ENCODE measurements at regions not wholly inside any gene's neighbourhood (a gene's known extent, or its start where the extent isn't known, plus 50 kb on each side); places are given as distances from the start of the nearest gene placed in this dataset.

DNA sequence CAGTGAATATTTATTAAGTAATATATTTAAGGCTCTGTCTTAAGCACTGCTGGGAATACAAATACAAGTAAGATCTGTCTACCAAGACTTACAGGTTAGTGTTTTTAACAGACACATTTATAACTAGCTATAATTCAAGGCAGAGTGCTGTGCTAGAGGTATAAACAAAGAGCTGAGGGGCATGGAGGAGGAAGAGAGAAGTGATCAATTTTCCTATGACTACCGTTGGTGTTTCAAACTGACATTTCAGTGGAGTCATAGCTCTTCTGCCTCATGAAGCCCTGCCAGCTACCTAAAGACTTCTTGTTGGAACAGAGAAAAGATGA, 79.9 kb downstream of the CYB561 start:
- no peak overlapping the region for H3K9ac ChIP-seq (ENCODE audit: low read length)
- H3K4me2 ChIP-seq (ENCODE audit: low read length), result no peak overlapping the region
- no peaks in the 10 kb centered on the region for H3K27me3 ChIP-seq (ENCODE audit: low read length)
- no peaks in the 10 kb centered on the region for H3F3A ChIP-seq (ENCODE audit: low read length, unreplicated experiment)
- H4K20me1 ChIP-seq (ENCODE audit: low read length), result no peaks in the 10 kb centered on the region
- intact Hi-C loops (cut with micrococcal nuclease), result no loop called here
- ChIA-PET POLR2A (ENCODE audit: unreplicated experiment) (no interaction called here), CTCF (no interaction called here)
- TF ChIP-seq, protein P1, sequence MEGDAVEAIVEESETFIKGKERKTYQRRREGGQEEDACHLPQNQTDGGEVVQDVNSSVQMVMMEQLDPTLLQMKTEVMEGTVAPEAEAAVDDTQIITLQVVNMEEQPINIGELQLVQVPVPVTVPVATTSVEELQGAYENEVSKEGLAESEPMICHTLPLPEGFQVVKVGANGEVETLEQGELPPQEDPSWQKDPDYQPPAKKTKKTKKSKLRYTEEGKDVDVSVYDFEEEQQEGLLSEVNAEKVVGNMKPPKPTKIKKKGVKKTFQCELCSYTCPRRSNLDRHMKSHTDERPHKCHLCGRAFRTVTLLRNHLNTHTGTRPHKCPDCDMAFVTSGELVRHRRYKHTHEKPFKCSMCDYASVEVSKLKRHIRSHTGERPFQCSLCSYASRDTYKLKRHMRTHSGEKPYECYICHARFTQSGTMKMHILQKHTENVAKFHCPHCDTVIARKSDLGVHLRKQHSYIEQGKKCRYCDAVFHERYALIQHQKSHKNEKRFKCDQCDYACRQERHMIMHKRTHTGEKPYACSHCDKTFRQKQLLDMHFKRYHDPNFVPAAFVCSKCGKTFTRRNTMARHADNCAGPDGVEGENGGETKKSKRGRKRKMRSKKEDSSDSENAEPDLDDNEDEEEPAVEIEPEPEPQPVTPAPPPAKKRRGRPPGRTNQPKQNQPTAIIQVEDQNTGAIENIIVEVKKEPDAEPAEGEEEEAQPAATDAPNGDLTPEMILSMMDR (conservative IDR thresholded peaks at IDR 0.05; ENCODE audit: low read depth, low read length), result no peak
- TF ChIP-seq EZH2 (IDR thresholded peaks at IDR 0.05; ENCODE audit: low read length, unreplicated experiment) (no peak), EZH2phosphoT487 (IDR thresholded peaks at IDR 0.05; ENCODE audit: borderline replicate concordance, low read length) (no peak)
- H3K9me2 ChIP-seq (replicated peaks; ENCODE audit: low read length), result no peaks in the 10 kb centered on the region
- no peak overlapping the region for H2AFZ ChIP-seq (ENCODE audit: low read length)
- ATAC-seq, result no peak
- H3K36me3 ChIP-seq (ENCODE audit: low read depth, low read length), result 0 out of 2 replicates have a peak, but pooled peaks cover 3% of the 10 kb centered on the region
- no peaks in the 10 kb centered on the region for H3K4me1 ChIP-seq (ENCODE audit: insufficient read depth, low read length)
- no peak for DNase-seq
- no peak overlapping the region for H3K27ac ChIP-seq (ENCODE audit: low read length)
- no peaks in the 10 kb centered on the region for H3K9me3 ChIP-seq (ENCODE audit: low read length)
- no TSS peak for BruUV-seq (replicated peaks)
- no peaks in the 10 kb centered on the region for H3K79me2 ChIP-seq (ENCODE audit: low read length)
- H3K4me3 ChIP-seq (ENCODE audit: low read length), result no peak overlapping the region

DNA sequence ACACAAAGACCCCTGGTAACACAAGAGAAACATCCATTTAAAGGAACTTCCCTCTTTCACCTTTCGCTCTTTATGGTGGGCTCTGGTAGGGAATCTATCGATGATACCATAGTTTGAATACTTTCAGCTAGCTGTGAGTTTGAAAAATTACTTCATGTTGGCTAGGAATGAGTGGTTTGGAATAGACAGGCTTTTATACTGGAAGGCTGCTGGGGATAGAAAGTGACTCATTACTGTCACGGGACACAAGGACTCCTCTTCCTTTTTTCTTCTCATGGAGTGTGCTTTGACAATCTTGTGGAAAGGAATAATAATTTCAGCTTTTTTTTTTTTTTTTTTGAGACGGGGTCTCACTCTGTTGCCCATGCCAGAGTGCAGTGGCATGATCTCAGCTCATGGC, 76.9 kb downstream of the CYB561 start:
- 0 out of 2 replicates have a peak, but pooled peaks cover 3% of the 10 kb centered on the region for H3K36me3 ChIP-seq (ENCODE audit: low read depth, low read length)
- H3K9ac ChIP-seq (ENCODE audit: low read length), result no peak overlapping the region
- H4K20me1 ChIP-seq (ENCODE audit: low read length), result no peaks in the 10 kb centered on the region
- H3K4me1 ChIP-seq (ENCODE audit: insufficient read depth, low read length), result no peaks in the 10 kb centered on the region
- H3K4me3 ChIP-seq (ENCODE audit: low read length), result no peak overlapping the region
- DNase-seq, result no peak
- TF ChIP-seq, protein P1 (conservative IDR thresholded peaks at IDR 0.05; ENCODE audit: low read depth, low read length), result no peak
- no peak for TF ChIP-seq EZH2phosphoT487 (IDR thresholded peaks at IDR 0.05; ENCODE audit: borderline replicate concordance, low read length)
- no peak for TF ChIP-seq EZH2 (IDR thresholded peaks at IDR 0.05; ENCODE audit: low read length, unreplicated experiment)
- H3K4me2 ChIP-seq (ENCODE audit: low read length), result no peak overlapping the region
- H3F3A ChIP-seq (ENCODE audit: low read length, unreplicated experiment), result no peaks in the 10 kb centered on the region
- ChIA-PET CTCF (interaction anchor here (0.6 kb wide), 3 partner anchors 19 to 374 kb away, joined by 3 to 6 read pairs (median 3); no protein-coding TSS in a partner anchor), POLR2A (ENCODE audit: unreplicated experiment) (no interaction called here)
- no peaks in the 10 kb centered on the region for H3K27me3 ChIP-seq (ENCODE audit: low read length)
- no peak for ATAC-seq
- BruUV-seq (replicated peaks), result no TSS peak
- H3K9me3 ChIP-seq (ENCODE audit: low read length), result no peaks in the 10 kb centered on the region
- intact Hi-C loops (cut with micrococcal nuclease), result no loop called here
- no peaks in the 10 kb centered on the region for H3K9me2 ChIP-seq (replicated peaks; ENCODE audit: low read length)
- no peaks in the 10 kb centered on the region for H3K79me2 ChIP-seq (ENCODE audit: low read length)
- H2AFZ ChIP-seq (ENCODE audit: low read length), result no peak overlapping the region
- no peak overlapping the region for H3K27ac ChIP-seq (ENCODE audit: low read length)

- ATAC-seq (no peak), DNase-seq (no peak)
- Histone ChIP-seq H3K36me3 (ENCODE audit: low read depth, low read length) (0 out of 2 replicates have a peak, but pooled peaks cover 3% of the 10 kb centered on the region), H2AFZ (ENCODE audit: low read length) (no peak overlapping the region), H3K79me2 (ENCODE audit: low read length) (no peaks in the 10 kb centered on the region), H3K27me3 (ENCODE audit: low read length) (no peaks in the 10 kb centered on the region), H4K20me1 (ENCODE audit: low read length) (no peaks in the 10 kb centered on the region), H3K4me2 (ENCODE audit: low read length) (no peak overlapping the region), H3K9me2 (replicated peaks; ENCODE audit: low read length) (no peaks in the 10 kb centered on the region), H3K9me3 (ENCODE audit: low read length) (no peaks in the 10 kb centered on the region), H3K4me3 (ENCODE audit: low read length) (no peak overlapping the region), H3F3A (ENCODE audit: low read length, unreplicated experiment) (no peaks in the 10 kb centered on the region), H3K4me1 (ENCODE audit: insufficient read depth, low read length) (no peaks in the 10 kb centered on the region), H3K27ac (ENCODE audit: low read length) (no peak overlapping the region), H3K9ac (ENCODE audit: low read length) (no peak overlapping the region)
- intact Hi-C loops (cut with micrococcal nuclease), result no loop called here
- TF ChIP-seq, protein P1 (conservative IDR thresholded peaks at IDR 0.05; ENCODE audit: low read depth, low read length), result no peak
- TF ChIP-seq EZH2 (IDR thresholded peaks at IDR 0.05; ENCODE audit: low read length, unreplicated experiment) (no peak), EZH2phosphoT487 (IDR thresholded peaks at IDR 0.05; ENCODE audit: borderline replicate concordance, low read length) (no peak)
- ChIA-PET POLR2A (ENCODE audit: unreplicated experiment) (no interaction called here), CTCF (no interaction called here)
- no TSS peak for BruUV-seq (replicated peaks)
Measured at GRCh38 chr17:63370696-63371095, 75.4 kb downstream of the CYB561 start.

All from PC-3 (cell line).